Suppressor macrophage treated with lipopolysaccharide for 1 hour (primary cell): ENCODE measurements at regions not wholly inside any gene's neighbourhood (a gene's known extent, or its start where the extent isn't known, plus 50 kb on each side); places are given as distances from the start of the nearest gene placed in this dataset.
"Not testable (repeated sequence)": the region's sequence is repeated elsewhere in the genome, so short reads cannot be mapped to it uniquely, and the experiment has no call there.

Source experiments
- DNase-seq, 3 donors: peaks; one replicate each; pipeline ENCODE4 v3.0.0-alpha.2; 2020 to 2022

DNA sequence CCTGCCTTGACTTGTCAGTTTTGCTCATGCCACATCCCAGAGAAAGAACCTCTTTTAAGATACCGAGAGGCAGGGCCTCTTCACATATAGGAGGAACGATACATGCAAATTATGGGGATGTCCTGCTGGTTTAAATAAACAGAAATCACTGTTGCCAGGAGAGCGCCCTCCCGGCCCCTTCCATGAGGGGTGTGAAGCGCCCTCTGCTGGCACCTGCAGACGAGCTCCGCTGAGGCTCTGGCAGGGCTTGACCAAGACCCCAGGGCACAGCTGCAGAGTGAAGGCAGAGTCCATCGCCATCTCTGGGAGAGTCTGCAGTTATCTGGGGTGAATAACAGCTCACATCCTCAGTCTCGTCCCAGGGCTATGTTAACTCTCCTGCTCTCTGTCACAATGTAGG is 468.8 kb downstream of the RPIA start:
- not testable (repeated sequence) for DNase-seq

DNA sequence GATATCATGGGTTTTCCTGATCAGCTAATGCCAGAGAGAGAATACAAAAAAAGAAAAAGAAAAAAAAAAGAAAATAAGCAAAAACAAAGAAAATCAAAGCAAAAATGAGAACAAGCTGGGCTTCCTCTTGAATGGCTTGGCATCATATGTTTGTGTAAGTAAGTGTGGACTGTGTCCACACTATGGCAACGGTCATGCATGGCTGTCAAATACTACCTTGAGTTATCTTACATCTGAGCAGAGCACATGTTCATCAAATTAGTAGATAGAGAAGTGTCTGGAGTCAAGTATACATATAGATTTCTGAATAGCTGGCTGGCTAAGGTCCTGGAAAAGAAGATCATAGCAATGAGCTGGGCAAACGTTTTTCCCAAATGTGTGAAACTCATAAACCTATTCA is 470.2 kb downstream of the RPIA start:
- not testable (repeated sequence) for DNase-seq

DNA sequence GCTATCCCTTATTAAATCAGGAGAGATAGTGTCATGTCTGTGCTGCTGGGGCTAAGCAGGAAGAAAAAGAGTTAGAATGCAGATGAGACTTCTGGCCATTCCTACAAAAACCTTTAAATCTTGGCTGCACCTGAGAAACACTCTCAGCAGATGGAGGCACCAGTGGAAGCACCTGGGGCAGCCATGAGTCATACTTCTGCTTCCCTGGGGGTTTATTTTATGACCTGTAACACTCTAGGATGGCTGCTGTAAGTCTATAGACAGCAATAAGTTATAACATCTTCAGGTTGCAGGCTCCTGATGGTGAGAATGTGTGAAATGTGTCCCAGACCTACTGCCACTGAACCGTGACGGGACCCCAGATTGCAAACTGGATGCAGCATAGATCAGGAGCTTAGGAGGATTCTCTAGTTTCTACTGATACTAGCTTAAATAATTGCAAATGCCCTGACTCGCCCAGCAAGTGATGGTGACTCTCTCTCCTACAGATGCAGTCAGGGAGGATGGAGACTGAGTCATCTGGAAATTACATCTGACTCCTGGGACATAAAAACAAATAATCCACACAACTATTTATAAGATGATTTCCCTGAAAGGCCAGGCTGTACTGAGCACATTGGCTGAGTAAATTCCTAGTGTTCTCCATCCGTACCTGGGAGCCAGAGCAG is 479.2 kb downstream of the RPIA start:
- peak in 2 of 3 donors; percentile 13 to 24 for DNase-seq

GRCh38 chr2:89171174-89171519 is 479.7 kb downstream of the RPIA start:
- not testable (repeated sequence) for DNase-seq

GRCh38 chr2:89177004-89177403 is 485.5 kb downstream of the RPIA start:
- not testable (repeated sequence) for DNase-seq

GRCh38 chr2:89182221-89182620 is 490.7 kb downstream of the RPIA start:
- peak in 2 of 3 donors; percentile 8 to 31 for DNase-seq

GRCh38 chr2:89184746-89185145 is 493.3 kb downstream of the RPIA start:
- not testable (repeated sequence) for DNase-seq

GRCh38 chr2:89195636-89196251 is 504.3 kb downstream of the RPIA start:
- not testable (repeated sequence) for DNase-seq

DNA sequence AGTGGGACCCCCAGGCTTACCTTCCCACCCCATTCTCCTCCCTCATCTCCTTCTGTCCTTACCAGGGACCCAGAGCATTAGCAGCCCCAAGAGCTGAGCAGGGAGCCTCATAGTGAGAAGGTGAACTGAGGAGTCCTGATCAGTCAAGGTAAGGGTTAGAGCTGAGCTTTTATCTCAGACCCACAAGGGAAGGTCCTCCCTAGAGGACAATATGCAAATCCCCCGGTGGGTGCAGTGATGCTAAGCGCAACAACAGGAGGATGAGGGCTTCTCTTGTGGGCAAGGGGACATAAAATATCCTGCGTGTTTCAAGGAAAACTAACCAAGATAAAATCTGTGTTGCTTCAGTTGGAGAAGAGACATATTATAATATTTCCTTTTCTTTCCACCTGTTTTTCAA is 505.2 kb downstream of the RPIA start:
- DNase-seq = not testable (repeated sequence)

DNA sequence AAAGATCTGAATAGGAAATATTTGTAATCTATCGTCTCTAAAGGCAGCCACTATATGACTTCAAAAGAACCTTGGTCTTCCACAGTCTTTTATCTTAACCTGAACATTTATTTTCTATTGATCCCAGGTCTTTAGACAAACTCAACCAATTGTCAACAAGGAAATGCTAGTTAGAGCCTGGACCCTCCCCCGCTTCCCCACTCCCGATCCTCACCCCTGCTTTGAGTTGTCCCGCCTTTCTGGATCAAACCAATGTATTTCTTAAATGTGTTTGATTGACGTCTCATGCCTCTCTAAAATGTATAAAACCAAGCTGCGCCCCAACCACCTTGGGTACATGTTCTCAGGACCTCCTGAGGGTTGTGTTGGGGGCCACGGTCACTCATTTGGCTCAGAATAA is 506.6 kb downstream of the RPIA start:
- not testable (repeated sequence) for DNase-seq

GRCh38 chr2:89199453-89200246 is 508.2 kb downstream of the RPIA start:
- DNase-seq = not testable (repeated sequence)

GRCh38 chr2:89200247-89200527 is 508.7 kb downstream of the RPIA start:
- peak in 1 of 3 donors; percentile 16 for DNase-seq

GRCh38 chr2:89202518-89202917 is 511.0 kb downstream of the RPIA start:
- DNase-seq = not testable (repeated sequence)

DNA sequence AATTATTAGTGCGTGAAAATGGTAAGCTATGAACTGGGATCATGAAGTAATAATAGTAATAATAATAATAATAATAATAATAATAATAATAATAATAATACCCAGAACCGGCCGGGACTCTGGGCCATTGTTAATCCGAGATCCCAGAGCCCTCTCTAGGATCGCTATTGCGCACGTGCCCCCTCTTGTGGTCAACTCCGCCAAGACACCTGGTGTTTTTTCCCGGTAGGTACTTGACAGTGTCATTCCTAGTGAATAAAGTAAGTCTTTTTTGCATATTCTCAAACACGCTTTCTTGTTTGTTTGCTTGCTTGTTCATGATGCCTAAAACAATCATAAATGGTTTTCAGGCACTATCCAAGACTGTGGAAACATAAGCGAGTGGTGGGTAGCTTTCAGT is 513.7 kb downstream of the RPIA start:
- DNase-seq = peak; percentile 46 to 53 (median 52)

DNA sequence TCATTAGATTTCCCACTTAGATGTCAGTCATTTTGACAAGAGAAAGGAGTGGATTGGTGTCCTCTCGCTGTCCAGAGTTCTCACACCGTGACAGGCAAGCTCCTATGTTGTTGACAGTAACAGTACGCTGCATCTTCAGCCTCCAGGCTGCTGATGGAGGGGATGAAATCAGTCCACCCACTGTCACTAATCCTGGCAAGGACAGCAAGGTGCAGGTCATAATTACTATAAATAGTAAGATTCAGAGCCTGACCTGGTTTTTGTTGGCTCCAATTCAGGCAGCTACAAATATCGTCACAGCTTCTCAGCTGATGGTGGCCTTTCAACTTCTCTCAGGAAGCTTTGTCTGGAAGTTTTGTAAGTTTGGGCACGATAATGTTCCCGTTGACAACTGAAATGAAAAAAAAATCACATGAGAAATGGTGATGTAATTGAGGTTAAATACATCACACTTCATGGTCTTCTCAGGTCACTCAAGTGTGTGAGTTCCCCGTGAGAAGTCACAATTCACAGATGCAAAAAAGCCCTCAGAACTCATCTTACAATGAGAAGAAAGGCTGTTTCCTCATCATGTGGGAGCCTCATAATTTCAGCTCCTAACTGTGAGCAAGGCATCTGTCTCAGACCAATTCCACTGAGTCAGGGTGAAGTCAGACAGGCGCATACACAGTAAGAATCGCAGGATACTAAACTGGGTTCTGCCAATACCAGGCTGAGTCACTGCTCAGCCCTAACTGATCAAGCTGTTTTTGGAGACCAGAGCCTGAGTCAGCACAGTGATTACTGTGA is 516.9 kb downstream of the RPIA start:
- DNase-seq = peak; percentile 80 to 89 (median 88)

DNA sequence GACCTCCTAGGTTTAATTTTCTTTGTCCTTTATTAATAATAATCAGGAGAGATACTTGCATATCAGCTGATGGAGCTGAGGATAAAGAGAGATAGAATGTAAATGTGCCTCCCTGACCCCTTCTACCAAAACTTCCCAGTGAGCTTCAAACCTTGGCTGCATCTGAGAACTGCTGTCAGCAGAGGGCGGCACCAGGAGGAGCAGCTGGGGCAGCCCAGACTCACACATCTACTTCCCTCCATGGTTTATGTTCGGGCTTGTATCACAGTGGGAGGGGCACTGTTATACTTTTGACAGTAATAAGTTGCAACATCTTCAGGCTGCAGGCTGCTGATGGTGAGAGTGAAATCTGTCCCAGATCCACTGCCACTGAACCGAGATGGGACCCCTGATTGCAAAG is 521.7 kb downstream of the RPIA start:
- DNase-seq = peak in 2 of 3 donors; percentile 51 to 63

DNA sequence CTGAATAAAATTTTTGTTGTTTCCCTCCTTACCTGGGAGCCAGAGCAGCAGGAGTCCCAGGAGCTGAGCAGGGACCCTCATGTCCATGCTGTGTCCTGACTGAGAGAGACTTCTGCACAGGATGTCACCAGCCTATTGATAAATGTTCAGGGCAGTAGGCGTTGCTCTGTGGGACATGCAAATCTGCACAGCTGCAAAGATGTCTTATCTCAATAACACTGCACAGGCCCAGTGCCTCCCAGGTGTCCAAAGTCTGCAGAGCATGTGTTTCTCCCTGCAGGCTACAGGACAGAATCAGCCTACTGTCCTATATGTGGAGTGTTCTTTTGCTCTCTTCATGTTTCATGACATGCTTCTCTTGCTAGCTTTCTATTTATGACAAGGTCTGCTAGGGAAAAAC is 522.3 kb downstream of the RPIA start:
- DNase-seq = not testable (repeated sequence)

GRCh38 chr2:89221474-89221873 is 530.0 kb downstream of the RPIA start:
- DNase-seq = not testable (repeated sequence)

GRCh38 chr2:89222063-89222732 is 530.7 kb downstream of the RPIA start:
- not testable (repeated sequence) for DNase-seq

DNA sequence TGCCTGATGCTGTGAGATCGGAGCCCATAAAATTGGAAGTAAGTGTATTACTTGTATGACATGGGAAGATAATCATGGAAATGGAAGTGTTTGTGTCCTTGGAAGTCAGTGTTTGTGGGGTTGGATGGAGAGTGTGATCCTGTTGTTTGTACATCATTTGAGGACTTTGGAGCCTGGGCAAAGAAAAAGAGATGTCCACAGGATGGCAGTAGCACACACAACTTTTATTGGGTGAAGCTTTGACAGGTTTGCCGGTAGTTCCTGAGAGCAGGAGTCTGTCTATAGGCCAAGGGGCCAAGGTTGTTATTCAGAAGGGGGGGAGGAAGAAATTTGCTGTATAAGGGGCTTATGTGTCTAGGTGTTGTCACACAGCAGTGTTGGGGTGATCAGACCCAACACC is 533.3 kb downstream of the RPIA start:
- DNase-seq = not testable (repeated sequence)

- DNase-seq = not testable (repeated sequence)
Measured at GRCh38 chr2:89229979-89230378, 538.5 kb downstream of the RPIA start.

DNA sequence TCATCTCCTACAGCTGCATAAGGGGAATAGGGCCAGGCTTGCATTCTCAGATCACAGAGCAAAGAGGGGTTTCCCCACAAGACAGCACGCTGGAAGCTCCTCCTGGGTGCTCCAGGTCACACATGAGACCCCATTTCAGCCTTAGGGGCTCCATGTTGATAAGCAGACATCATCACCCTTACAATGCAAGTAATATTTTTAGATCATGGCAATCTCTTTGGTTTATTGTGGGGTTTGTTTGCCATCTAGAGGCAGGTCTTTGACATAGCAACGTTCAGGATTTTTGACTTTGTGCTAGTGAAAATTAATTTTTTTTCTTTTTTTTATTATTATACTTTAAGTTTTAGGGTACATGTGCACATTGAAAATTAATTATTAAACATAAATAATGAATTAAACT is 539.8 kb downstream of the RPIA start:
- not testable (repeated sequence) for DNase-seq

DNA sequence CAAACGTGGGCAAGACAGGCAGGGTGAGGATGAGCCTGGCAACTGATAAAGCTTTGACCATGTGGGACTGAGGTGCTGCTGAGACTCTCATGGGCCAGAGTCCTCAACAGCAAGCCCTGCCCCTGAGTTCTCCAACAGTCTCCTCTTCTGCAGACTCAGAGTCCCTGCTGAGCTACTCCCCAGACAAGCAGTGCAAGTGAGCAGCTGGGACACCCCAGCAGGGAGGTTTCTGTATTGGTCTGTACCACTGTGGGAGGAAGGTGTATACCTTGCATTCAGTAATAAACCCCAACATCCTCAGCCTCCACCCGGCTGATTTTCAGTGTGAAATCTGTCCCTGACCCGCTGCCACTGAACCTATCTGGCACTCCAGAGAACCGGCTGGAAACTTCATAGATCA is 542.5 kb downstream of the RPIA start:
- not testable (repeated sequence) for DNase-seq
